ENCODE measurements at regions not wholly inside any gene's neighbourhood (a gene's known extent, or its start where the extent isn't known, plus 50 kb on each side); places are given as distances from the start of the nearest gene placed in this dataset.
"Not testable (repeated sequence)": the region's sequence is repeated elsewhere in the genome, so short reads cannot be mapped to it uniquely, and the experiment has no call there.

DNA sequence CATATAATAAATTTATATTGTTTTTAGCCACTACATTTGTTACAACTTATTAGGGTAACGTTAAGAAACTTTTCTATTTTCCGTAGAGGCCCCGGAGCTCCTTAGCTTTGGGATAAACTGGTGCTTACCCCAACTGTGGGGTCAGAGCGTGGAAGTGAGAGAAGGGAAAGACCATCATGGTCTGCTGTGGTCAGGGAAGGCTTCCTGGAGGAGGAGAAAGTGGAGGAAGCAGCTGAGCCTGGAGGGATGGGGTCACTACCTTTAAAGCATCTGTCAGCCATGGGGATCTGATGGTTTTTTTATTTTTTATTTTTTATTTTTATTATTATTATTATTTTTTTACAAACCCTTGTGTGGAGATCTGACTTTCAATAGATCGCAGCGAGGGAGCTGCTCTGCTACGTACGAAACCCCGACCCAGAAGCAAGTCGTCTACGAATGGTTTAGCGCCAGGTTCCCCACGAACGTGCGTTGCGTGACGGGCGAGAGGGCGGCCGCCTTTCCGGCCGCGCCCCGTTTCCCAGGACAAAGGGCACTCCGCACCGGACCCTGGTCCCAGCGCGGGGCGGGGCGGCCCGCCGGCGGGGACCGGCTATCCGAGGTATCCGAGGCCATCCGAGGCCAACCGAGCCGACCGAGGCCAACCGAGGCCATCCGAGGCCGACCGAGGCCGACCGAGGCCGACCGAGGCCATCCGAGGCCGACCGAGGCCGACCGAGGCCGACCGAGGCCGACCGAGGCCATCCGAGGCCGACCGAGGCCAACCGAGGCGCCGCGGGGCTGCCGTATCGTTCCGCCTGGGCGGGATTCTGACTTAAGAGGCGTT is 1101.2 kb upstream of the TMEM132C start:
- DNase-seq (ENCODE audit: low read depth) = peak; percentile 90
- TF ChIP-seq, protein P1, sequence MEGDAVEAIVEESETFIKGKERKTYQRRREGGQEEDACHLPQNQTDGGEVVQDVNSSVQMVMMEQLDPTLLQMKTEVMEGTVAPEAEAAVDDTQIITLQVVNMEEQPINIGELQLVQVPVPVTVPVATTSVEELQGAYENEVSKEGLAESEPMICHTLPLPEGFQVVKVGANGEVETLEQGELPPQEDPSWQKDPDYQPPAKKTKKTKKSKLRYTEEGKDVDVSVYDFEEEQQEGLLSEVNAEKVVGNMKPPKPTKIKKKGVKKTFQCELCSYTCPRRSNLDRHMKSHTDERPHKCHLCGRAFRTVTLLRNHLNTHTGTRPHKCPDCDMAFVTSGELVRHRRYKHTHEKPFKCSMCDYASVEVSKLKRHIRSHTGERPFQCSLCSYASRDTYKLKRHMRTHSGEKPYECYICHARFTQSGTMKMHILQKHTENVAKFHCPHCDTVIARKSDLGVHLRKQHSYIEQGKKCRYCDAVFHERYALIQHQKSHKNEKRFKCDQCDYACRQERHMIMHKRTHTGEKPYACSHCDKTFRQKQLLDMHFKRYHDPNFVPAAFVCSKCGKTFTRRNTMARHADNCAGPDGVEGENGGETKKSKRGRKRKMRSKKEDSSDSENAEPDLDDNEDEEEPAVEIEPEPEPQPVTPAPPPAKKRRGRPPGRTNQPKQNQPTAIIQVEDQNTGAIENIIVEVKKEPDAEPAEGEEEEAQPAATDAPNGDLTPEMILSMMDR (conservative IDR thresholded peaks at IDR 0.05; ENCODE audit: low read length) = no peak
- H3K4me3 ChIP-seq (ENCODE audit: low read length) = peak overlapping the region; percentile 59

GRCh38 chr12:127169321-127170181 is 1097.4 kb upstream of the TMEM132C start:
- TF ChIP-seq, protein P1 (conservative IDR thresholded peaks at IDR 0.05; ENCODE audit: low read length) = no peak
- DNase-seq (ENCODE audit: low read depth) = peak; percentile 93
- H3K4me3 ChIP-seq (ENCODE audit: low read length) = no peak overlapping the region

DNA sequence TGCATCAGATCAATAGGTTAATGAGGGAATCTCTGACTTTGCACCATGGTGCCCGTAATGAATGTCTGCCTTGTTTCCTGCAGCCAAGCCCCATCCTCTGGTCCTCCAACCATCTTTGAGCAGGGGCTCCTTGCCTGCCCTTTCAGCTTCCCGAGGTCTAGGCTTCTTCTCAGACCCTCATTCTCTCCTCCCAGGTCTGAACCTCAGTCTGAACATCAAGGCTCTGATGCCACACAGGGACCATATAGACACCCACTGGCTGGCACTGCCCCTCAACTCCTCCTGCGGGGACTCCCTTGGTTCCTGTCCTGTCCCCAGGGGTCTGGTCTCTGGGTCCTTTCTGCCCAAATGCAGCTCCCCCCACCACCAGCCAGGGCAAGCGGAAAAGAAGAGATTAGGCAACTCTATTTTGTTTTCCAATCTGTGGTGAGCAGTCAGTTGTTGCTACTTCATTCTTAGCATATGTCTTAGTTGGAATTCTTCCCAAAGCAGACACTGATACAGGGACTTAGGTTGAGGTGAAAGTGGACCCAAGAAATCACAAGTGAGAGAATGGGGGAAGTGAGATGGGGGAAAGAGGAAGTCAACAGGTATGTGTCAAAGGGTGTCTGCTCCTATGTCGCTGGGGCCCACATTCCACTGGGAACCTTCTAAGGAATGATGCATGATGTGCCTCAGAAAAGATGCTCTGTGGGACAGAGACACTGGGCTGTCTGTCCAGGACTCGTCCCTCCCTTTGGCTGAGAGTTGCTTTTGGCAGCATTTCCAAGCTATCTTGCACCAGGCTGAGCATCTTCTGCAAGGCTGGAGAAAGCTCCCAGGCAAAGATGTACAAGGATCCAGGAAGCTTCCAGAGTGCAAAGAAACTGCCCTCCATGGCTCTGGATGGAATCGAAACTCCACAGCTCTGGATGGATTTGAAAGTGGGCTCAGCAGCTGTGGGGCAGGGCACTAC is 1096.5 kb upstream of the TMEM132C start:
- H3K4me3 ChIP-seq (ENCODE audit: low read length) = peak overlapping the region; percentile 8; the same call in 1 of the 2 replicates
- TF ChIP-seq, protein P1 (conservative IDR thresholded peaks at IDR 0.05; ENCODE audit: low read length) = no peak
- DNase-seq (ENCODE audit: low read depth) = peak; percentile 87

DNA sequence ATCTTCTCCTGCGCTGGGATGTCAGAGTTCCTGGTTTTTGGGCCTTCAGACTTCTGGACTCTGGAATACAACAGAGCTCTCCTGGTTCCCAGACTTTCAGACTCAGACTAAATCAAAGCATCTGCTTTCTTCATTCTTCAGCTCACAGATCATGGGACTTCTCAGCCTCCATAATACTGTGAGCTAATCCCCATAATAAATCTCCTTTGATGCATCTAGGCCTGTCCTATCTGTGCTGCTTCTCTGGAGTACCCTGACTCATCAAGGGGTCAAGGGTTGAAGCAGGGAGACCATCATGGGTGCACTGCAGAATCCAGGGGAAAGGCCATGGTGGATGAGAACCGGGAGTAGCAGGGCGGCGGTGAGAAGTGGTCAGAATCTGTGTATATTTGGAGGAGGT is 1094.1 kb upstream of the TMEM132C start:
- DNase-seq (ENCODE audit: low read depth) = peak; percentile 46
- H3K4me3 ChIP-seq (ENCODE audit: low read length) = no peak overlapping the region
- TF ChIP-seq, protein P1 (conservative IDR thresholded peaks at IDR 0.05; ENCODE audit: low read length) = no peak

DNA sequence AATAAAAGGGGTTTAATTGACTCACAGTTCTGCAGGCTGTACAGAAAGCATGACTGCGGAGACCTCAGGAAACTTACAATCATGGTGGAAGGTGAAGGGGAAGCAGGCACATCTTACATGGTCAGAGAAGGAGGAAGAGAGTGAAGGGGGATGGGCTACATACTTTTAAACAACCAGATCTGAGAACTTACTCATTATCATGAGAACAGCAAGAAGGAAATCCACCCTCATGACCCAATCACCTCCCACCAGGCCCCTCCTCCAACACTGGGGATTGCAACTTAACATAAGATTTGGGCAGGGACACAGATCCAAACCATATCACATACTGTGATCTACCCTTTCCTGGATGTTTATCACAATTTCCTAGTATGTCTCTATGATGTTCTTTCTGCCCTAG is 1093.0 kb upstream of the TMEM132C start:
- not testable (repeated sequence) for H3K4me3 ChIP-seq (ENCODE audit: low read length); DNase-seq (ENCODE audit: low read depth)

GRCh38 chr12:127174881-127175280 is 1092.1 kb upstream of the TMEM132C start:
- no peak overlapping the region for H3K4me3 ChIP-seq (ENCODE audit: low read length)
- peak; percentile 65 for DNase-seq (ENCODE audit: low read depth)
- TF ChIP-seq, protein P1 (conservative IDR thresholded peaks at IDR 0.05; ENCODE audit: low read length) = no peak

GRCh38 chr12:127175361-127175760 is 1091.6 kb upstream of the TMEM132C start:
- H3K4me3 ChIP-seq (ENCODE audit: low read length) = no peak overlapping the region
- TF ChIP-seq, protein P1 (conservative IDR thresholded peaks at IDR 0.05; ENCODE audit: low read length) = no peak
- no peak for DNase-seq (ENCODE audit: low read depth)

Measured in AG10803 (cell line).